GM21737 (cell line): ENCODE measurements at regions not wholly inside any gene's neighbourhood (a gene's known extent, or its start where the extent isn't known, plus 50 kb on each side); places are given as distances from the start of the nearest gene placed in this dataset.

Source experiments
- ATAC-seq: cut with Tn5 transposase; IDR thresholded peaks from one replicate; pipeline ENCODE4 v1.9.1; 2021; ENCODE audit warnings: mild to moderate bottlenecking, moderate library complexity; ENCODE audit not compliant: unreplicated experiment

DNA sequence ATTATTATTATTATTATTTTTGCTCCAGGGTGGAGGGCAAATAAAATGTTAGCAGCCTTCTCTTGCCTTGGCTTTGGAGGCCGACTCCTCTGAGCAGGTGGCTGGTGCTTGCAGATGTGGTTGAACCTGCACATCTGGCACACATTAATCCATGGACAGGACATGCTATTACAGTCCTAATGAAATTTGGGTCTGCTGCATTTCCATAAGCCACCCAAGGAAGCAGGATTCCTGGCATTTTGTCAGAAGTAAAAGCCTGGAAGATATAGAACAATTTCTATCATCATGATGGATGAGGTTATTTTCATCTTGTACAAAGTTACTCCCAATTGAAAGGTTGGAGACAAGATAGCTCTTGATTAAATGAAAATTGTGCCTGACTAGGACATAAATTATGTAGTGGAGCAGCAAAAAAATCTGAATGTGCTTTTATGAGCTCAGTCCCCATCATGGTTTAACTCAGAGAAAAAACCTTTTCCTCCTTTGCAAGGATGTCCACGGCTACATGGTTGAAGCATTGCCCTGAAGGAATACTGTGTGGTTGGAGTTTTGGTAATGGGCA, 130.9 kb upstream of the RGMA start:
- no peak for ATAC-seq

DNA sequence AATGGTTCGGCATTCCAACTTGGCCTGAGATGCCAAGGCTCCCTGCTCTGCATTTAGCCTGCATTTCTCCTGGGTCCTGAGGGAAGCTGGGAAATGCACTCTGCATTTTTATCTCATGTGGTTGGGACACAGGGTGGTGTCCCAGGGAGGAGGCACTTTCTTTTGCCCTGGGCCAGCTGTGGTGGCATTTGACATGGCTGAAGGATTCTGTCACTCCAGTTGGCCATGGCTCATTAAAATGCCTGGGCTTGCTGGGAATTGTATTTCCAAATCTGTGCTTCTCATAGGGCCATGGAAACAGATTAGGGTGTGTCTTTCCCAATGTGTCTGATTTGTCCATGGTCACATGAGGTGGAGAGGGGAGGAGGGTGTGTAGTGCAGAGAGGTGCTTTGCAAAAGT, 128.3 kb upstream of the RGMA start:
- no peak for ATAC-seq

DNA sequence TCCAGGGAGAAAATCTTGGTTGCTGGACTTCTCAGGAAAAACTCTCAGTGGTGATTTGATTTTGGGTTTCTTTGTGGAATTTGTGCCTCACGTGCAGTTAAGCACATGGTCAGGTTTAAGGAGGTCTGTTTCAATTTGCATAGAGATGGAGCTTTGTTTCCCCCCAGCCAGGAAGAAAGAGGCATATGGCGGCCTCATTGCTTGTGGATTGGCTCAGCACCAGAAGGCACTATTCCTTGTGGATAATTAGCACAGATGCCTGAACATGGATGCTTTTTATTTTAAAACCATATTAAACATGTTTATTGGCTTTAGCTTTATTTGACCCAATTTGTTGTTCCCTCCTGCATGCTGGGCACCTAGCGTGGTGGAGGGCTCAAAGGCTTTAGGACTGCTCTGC, 125.1 kb upstream of the RGMA start:
- no peak for ATAC-seq

DNA sequence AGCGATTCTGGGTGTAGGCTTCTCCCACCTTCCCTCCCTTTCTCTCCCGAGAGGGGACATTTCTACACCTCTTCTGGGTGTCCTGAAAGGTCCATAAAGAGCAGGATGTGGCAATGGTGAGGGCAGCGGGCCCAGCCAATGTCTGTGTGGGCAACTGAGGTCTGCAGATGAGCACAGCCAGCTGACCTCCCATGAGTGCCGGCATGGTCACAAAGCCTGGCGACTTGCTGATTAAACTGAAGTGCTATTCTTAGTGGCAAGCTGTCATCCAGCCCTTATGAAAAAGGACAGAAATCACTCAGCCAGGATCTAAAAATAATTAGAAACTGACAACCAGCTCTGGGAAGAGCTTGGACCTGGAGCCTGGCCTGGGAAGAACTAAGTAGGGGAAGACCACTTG, 124.3 kb upstream of the RGMA start:
- no peak for ATAC-seq

DNA sequence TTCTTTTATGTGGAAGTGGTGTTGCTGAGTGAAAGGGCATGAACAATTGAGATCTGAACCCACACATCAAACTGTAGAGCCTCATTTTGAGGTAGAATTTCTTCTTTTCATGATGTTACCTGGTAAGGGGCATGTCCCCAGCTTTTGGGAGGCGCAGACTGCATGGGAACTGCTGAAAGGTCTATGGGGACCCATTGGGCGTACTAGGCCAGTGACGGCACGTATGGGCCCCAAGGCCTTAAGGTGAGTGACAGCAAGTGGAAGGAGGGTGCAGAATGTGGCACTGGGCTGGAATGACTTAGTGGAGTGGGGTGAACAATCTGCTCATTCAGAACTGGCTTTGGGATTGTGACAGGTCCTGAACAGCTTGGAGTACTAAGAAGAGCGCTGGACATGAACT, 123.6 kb upstream of the RGMA start:
- no peak for ATAC-seq

DNA sequence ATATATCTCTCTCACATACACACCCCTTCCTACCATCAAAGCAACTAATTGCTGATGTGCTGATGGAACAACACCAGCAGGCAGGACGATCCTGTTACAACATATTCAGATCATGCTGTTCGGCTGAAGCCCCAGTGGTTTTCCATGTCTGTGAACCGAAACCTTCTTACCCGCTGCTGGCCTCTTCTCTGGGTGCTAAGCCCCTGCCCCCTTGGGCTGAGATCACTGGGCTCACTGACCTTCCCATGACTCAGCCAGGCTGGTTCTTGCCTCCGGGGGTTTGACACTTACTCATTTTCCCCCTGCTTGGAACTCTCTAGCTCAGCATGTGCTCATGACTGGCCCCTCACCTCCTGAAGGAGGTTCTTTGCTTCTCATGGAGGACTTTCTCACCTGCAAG, 122.0 kb upstream of the RGMA start:
- no peak for ATAC-seq

DNA sequence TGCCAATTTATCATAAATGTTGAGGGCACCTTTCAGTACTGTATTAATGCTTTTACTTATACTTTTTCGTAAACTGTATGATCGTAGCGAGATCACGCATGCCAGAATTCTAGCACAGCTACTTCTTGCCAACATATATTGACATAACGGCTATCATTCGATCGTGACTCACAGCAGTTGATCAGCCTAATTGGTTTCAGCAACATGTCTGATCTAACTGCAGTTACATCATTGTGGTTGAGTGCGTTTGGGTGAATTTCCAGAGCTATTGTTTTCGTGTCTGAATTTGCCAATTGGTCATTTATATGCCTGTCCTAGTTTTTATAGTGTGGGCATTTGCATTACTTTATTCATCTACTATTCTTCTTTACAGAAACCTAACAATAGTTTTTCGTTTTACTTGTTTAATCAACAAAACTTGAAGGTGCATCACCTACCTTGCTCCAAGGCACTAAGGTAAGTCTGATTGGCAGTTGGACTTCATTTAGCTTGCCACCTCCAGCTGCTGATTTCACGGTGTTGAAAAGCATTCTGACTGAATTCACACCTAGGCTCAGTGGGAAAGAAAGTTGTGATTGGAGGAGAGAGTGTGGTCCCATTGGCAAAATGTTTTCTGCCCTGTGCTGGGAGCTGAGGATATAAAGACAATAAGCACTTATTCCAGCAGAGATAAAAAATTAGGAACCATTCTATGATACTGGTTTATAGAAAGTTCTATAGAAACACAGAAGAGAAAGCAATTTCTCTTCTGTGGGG, 120.9 kb upstream of the RGMA start:
- ATAC-seq: no peak

DNA sequence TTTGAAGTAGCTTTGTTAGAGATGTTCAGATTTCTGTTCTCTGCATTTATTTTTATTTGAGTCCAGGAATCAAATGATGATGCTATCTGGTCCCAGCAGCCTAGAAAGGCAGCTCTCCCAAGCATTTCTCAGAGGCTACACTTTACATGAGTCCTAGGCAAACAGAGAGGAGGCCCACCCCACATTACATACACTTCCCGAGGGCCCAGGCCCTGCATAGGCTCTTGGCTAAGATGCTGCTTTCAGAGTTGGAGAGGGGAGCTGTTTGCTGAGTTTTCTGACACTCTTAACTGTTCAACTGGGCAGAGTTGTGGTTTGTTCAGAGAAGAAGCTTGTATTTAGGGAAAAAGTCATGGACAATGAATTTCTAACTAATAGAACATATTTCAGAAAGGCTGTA, 117.9 kb upstream of the RGMA start:
- no peak for ATAC-seq

DNA sequence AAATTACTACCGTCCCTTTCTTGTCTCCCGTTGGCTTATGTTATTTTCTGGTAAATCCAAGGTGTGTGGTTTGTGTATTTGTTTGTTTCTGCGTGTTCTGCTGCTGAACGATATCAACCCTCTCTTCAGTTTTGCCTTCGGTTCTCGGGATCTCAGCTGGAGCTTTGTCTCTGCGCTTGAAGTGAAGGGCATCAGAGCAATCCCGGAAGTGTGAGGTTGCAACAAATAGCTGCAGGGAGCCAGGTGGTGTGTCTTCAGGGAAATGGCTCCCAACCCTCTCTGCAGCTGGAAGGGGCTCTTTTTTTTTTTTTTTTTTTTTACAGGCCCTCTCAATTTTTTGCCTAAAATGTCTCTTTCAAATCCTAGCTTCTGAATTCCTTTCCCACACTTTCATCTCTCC, 116.4 kb upstream of the RGMA start:
- no peak for ATAC-seq

DNA sequence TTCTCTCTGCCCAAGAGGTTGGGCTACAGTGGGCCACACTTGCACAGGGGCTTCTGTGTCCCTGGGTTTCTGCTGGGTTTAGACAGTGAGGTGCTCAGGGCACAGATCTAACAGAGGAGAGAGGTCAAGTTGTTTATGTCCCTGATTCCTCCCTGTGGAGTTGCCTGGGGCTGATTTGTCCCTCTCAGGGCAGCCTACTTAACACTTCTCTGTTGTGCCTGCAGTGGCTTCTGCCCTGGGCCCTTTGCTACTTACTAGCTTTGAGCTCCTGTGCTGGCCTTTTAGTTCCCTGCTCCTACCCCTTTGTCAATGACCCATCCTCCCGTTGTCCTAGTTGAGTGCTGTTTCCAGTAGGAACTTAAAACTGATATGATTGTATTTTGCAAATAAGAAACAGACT, 114.0 kb upstream of the RGMA start:
- ATAC-seq: no peak

DNA sequence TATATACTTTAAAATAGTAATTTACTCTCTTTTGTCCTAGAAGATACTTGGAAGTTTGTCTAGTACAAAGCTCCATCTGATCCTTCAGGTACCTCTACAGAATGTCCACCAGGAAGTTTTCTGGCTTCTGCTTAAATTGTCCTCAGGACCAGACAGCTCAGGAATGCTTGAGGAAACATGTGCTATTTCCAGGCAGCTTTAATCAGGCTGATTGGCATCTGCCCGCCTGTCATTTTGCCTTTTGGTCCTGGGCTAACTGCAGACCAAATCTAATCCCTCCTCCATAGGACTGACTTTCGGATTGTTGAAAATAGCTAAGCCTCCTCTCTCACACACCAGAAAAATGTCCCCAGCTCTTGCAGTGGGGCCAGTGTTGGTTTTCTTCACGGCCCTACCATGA, 113.4 kb upstream of the RGMA start:
- ATAC-seq: no peak

DNA sequence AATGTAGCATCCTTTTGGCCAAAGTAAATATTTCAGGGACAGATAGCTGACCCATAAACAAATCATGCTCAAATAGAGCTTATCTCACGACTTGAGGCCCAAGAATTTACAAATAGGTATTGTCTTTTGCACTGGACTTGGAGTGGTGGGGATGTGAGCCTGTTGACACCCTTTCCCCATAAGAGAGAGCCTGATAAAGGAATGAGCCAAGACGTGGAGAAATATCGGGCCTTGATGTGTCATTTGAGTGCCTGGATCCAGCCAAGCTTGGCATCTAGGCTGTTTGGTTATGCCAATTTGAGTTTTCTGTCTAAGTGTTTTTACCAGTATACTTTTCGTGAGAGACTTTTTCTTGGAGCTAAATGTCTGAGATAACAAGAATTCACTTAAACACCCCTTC, 112.9 kb upstream of the RGMA start:
- no peak for ATAC-seq

DNA sequence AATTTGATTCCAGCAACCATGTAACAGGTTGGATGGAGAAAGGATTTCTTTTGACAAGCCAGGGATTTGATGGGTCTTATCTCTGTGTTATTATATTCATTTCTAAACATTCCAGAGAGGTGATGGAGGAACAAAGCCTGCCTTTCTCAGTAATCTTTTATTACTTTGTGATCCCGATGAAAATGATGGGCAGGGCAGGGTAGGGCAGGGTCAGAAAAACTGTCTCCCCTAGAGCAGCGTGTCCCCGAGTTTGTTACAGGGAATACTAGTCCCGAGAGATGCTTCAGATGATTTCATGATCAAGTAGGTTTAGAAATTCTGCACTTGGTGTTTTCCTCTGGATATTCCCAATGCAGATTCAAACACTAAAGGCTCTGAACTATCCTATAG, 111.8 kb upstream of the RGMA start:
- no peak for ATAC-seq

DNA sequence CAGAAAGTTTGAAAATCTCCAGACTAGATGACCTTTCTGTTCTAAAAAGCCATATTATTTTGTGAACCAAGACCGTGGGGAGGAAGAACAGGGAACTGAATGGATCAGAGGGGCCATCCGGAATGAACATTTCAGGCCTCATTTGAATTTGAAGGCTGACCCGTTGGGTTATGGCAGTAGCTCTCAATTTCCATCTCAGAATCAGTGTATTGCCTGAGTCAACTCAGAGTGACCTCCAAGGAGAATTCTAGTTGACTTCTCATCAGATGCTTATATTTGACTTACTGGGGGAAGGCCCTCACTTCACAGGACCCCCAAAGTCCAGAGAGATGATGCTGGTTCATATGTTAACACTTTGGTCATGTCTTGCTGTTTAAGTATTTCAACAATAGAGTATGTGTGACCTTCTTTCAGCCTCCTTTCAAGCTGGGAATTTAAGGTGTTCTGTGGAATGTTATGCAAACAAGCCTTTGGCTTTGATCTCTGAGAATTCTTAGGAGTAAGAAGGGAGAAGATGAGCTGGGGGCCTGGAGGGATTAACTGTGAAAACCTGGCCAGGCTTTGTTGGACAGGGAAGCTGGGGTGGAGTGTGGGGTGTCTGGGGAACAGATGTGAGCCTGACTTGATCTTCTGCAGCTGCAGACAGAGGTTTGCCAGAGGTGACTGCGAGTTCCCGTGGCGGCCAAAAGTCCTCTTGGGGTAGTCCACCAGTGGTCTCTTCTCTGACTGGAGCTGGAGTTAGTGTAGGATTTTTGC, 111.2 kb upstream of the RGMA start:
- no peak for ATAC-seq

DNA sequence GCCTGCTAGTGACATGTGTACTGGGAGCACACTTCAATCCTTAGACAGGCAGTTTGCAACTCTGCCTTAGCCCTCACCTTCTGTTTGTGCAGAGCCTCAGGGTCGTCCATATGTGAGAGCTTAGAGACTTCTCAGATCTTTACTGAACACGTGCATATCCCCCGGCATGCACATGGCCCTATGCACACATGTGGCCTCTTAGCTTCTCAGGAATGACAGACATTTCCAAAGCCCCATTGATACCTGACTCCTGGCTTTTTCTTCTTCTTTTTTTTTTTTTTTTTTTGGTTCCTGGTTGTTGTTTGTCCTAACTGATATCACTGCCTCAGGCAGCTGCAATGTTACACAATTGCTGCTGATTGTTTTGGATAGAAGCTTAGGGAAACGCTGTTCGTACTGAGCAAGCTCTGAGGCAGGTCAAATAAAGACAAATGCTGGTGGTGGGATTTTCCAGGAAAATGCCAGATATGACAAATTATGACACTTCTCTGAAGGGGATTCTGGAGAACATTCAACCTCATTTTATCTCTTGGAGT, 107.2 kb upstream of the RGMA start:
- ATAC-seq: no peak

DNA sequence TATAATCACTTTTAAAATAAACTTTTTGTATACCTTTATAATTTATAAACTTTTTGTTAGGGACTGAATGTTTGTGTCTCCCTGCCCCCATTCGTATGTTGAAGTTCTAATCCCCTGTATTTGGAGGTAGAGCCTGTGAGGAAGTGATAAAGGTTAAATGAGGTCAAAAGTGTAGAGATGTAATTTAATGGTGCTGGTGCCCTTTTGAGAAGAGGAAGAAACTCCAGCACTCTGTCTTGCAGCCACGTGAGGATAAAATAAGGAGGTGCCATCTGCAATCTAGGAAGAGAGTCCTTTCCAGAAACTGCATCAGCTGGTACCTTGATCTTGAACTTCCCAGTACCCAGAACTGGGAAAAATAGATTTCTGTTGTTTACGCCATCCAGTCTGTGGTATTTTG, 106.1 kb upstream of the RGMA start:
- no peak for ATAC-seq

DNA sequence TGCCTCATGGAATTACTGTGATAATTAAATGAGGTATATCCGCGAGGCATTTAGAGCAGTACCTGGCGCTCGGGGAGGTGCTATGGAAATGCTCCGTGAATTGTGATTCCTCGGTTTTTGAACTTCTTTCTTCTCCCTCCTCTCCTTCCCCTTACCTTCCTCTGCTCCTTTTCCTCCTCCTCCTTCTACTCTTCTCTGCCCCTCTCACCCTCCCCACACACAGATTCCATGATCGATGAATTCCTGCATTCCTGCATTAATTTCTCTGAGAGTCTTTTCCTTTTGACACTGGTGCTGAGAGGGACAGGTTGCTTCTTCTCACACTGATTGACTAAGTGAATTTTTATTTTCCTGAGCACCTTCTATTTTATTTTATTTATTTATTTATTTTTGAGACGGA, 101.2 kb upstream of the RGMA start:
- ATAC-seq: no peak

DNA sequence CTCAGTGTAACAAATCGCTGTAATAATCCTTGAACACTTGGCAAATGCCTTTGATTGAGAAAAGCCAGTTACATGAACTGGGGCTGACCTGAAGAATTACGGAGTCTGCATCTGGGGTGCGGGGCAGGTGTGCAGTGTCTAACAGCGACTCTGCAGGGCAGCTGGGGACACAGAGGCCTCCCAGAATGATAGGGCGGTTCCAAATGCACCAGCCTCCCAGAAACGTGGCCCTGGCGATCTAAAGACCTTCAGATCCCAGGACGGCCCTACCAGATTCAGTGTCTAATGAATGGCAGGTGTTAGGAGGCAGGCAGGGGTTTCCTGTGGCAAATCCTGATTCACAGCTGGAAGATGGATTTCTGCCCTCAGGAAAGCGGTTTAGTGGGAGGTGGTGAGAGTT, 100.5 kb upstream of the RGMA start:
- ATAC-seq: no peak

DNA sequence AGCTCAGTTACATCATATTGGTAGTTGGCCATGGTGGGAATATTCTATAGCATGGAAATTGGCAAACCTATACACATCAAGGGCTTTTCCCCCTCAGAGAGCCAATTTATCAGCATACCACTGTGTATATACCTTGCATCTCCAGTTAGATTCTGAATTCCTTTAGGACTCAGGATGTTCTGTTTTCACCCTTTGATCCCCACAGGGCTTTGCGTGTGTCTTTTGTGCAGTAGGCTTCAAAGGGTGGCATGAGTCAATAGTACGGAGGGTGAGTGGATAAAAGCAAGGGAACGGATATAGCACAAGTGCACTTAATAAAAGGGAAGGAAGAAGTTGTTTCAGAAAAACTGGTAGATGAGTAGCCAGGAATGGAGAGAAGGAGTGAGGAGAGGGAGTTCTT, 99.2 kb upstream of the RGMA start:
- ATAC-seq: no peak

DNA sequence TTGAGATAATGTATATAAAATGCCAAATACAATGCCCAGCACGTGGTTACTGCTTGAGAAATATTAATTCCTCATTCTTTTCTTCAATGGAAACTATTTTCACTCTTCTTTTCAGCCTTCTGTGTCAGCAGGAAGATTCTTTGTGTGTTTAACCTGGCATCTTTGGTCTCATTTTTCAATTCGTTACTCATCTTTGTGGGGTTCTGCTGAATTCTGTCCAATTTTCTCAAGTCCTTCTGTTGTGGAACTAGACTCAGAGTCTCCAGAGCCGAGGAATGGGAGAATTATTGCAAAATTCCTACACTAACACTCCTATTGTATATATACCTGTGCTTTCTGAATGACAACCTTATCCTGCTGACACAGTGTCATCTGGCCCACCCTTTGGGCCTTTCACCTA, 96.8 kb upstream of the RGMA start:
- ATAC-seq: no peak

DNA sequence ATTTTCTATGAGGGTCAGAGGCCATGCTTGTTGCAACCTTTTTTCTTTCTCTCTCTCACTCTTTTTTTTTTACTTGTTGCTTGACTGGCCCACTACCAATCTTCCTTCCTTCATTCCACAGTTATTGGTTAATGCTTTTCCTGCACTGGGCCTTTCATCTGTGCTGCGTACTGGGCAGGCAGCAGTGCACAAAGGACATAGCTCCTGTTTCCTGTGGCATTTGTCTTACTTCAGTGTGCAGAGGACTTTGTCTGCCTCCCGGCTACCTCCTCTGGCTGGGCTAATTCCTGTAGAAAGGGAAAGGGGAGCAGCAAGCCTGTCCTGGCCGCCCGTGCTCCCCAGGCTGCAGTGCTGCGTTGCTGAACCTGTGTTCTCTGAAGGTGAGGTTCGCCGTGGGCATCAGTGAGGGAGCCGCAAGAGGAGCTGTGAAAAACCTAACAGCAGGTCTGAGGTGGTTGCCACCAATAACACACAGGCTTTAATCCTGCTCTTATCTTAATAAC, 93.7 kb upstream of the RGMA start:
- no peak for ATAC-seq

DNA sequence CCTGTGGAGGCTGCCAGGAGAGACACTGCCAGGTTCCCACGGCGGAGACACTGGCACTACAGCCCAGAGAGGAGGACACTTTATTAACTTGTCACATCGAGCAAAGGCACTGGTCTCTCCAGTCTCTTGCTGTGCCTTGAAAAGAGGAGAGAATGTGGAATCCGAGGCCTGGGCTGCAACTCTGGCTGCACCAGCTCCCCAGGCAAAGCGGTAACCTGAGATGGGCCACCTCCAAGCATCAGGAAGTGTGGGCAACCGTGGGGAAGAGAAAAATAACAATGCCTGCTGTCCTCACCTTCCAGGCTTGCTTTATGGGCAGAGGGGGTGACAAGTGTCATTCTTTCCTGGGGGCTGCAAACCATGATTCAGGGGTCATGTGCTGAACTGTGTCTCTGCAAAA, 91.6 kb upstream of the RGMA start:
- ATAC-seq: no peak
